COLO668 (cell line): ENCODE measurements at regions not wholly inside any gene's neighbourhood (a gene's known extent, or its start where the extent isn't known, plus 50 kb on each side); places are given as distances from the start of the nearest gene placed in this dataset.

Experiments used
- DNase-seq: peaks from one replicate; lab custom pipeline; 2025; ENCODE audit not compliant: unreplicated experiment; lab: John Stamatoyannopoulos, UW

- DNase-seq: no peak
Observed at GRCh38 chr9:74304598-74304997, 192.5 kb upstream of the RORB start.

- no peak for DNase-seq
Observed at GRCh38 chr9:74309654-74310053, 187.5 kb upstream of the RORB start.

- no peak for DNase-seq
Observed at GRCh38 chr9:74317235-74317634, 179.9 kb upstream of the RORB start.

- no peak for DNase-seq
Observed at GRCh38 chr9:74321396-74321795, 175.7 kb upstream of the RORB start.

GRCh38 chr9:74322661-74323314 is 174.3 kb upstream of the RORB start:
- no peak for DNase-seq

- DNase-seq: no peak
Observed at GRCh38 chr9:74330487-74331214, 166.5 kb upstream of the RORB start.

GRCh38 chr9:74331607-74332006 is 165.5 kb upstream of the RORB start:
- DNase-seq: no peak

GRCh38 chr9:74333384-74334032 is 163.6 kb upstream of the RORB start:
- DNase-seq: no peak

GRCh38 chr9:74334271-74334670 is 162.9 kb upstream of the RORB start:
- DNase-seq: no peak

GRCh38 chr9:74336161-74336560 is 161.0 kb upstream of the RORB start:
- DNase-seq: no peak

- DNase-seq: no peak
Observed at GRCh38 chr9:74348777-74349176, 148.4 kb upstream of the RORB start.

GRCh38 chr9:74355107-74355506 is 142.0 kb upstream of the RORB start:
- no peak for DNase-seq

- no peak for DNase-seq
Observed at GRCh38 chr9:74357577-74357976, 139.6 kb upstream of the RORB start.

GRCh38 chr9:74358959-74359358 is 138.2 kb upstream of the RORB start:
- no peak for DNase-seq

GRCh38 chr9:74361508-74361907 is 135.6 kb upstream of the RORB start:
- DNase-seq: no peak

GRCh38 chr9:74362423-74362822 is 134.7 kb upstream of the RORB start:
- DNase-seq: no peak

GRCh38 chr9:74366111-74366510 is 131.0 kb upstream of the RORB start:
- no peak for DNase-seq

- DNase-seq: no peak
Observed at GRCh38 chr9:74369844-74370243, 127.3 kb upstream of the RORB start.

- no peak for DNase-seq
Observed at GRCh38 chr9:74373348-74373747, 123.8 kb upstream of the RORB start.

GRCh38 chr9:74379718-74380117 is 117.4 kb upstream of the RORB start:
- DNase-seq: no peak

GRCh38 chr9:74391816-74392215 is 105.3 kb upstream of the RORB start:
- DNase-seq: no peak

- no peak for DNase-seq
Observed at GRCh38 chr9:74403581-74403980, 93.6 kb upstream of the RORB start.
